ENCODE measurements at regions not wholly inside any gene's neighbourhood (a gene's known extent, or its start where the extent isn't known, plus 50 kb on each side); places are given as distances from the start of the nearest gene placed in this dataset.

DNA sequence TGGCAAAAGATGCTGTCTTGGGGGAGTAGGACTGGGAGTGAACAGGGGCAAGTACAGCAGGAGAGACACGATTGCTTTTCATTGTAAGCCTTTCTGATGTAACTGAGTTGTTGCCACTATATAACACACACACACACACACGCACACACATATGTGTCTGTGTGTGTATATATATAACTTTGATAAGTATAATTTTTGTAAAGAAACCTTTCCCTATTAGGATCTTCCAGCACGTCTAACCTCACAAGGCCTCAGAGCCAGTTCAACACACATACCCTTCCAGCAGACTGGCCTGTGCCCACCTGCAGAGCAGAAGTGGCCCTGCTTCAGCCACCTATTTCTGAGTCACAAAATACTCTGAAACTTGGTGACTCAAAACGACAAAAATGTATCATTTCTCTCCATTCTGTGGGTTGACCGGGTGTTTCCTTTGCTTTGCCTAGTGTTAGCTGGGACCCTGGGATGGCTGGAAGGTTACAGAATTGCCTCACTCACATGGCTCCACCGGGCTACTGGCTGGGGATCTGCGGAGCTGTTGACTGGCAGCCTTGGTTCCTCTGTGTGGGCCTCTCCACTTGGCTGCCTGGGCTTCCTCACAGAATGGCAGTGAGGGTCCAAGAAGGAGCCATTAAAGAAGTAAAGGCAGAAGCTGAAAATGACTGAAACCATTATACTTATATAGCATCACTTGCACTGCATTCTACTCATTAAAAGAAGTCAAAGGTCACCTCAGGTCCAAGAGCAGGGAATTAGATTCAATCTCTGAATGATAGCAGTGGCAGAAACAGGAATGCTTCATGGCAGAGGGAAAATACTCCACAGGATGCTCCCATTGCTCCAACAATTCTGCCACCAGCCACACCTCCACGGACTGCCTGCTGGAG, 126.4 kb downstream of the BANF2 start:
- TF ChIP-seq, protein P1, sequence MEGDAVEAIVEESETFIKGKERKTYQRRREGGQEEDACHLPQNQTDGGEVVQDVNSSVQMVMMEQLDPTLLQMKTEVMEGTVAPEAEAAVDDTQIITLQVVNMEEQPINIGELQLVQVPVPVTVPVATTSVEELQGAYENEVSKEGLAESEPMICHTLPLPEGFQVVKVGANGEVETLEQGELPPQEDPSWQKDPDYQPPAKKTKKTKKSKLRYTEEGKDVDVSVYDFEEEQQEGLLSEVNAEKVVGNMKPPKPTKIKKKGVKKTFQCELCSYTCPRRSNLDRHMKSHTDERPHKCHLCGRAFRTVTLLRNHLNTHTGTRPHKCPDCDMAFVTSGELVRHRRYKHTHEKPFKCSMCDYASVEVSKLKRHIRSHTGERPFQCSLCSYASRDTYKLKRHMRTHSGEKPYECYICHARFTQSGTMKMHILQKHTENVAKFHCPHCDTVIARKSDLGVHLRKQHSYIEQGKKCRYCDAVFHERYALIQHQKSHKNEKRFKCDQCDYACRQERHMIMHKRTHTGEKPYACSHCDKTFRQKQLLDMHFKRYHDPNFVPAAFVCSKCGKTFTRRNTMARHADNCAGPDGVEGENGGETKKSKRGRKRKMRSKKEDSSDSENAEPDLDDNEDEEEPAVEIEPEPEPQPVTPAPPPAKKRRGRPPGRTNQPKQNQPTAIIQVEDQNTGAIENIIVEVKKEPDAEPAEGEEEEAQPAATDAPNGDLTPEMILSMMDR (IDR thresholded peaks at IDR 0.05), result no peak
- TF ChIP-seq ZFX (IDR thresholded peaks at IDR 0.05; ENCODE audit: borderline replicate concordance), result no peak

Measured in 22Rv1 (cell line).